ENCODE measurements at regions not wholly inside any gene's neighbourhood (a gene's known extent, or its start where the extent isn't known, plus 50 kb on each side); places are given as distances from the start of the nearest gene placed in this dataset.

GRCh38 chr12:87897662-87898061 is 131.5 kb downstream of the C12orf50 start:
- peaks cover 2% of the 10 kb centered on the region for H3K27me3 Mint-ChIP-seq (ENCODE audit: unreplicated experiment)
- H3K36me3 Mint-ChIP-seq (ENCODE audit: unreplicated experiment): no peaks in the 10 kb centered on the region
- H3K4me3 Mint-ChIP-seq (ENCODE audit: unreplicated experiment): no peak overlapping the region
- DNase-seq: no peak
- TF ChIP-seq, protein P1, sequence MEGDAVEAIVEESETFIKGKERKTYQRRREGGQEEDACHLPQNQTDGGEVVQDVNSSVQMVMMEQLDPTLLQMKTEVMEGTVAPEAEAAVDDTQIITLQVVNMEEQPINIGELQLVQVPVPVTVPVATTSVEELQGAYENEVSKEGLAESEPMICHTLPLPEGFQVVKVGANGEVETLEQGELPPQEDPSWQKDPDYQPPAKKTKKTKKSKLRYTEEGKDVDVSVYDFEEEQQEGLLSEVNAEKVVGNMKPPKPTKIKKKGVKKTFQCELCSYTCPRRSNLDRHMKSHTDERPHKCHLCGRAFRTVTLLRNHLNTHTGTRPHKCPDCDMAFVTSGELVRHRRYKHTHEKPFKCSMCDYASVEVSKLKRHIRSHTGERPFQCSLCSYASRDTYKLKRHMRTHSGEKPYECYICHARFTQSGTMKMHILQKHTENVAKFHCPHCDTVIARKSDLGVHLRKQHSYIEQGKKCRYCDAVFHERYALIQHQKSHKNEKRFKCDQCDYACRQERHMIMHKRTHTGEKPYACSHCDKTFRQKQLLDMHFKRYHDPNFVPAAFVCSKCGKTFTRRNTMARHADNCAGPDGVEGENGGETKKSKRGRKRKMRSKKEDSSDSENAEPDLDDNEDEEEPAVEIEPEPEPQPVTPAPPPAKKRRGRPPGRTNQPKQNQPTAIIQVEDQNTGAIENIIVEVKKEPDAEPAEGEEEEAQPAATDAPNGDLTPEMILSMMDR (IDR thresholded peaks at IDR 0.05; ENCODE audit: partially characterized antibody, unreplicated experiment): no peak
- no peak overlapping the region for H3K27ac Mint-ChIP-seq (ENCODE audit: unreplicated experiment)
- H3K9me3 Mint-ChIP-seq (ENCODE audit: unreplicated experiment): no peaks in the 10 kb centered on the region
- H3K4me1 Mint-ChIP-seq (ENCODE audit: low read depth, unreplicated experiment): no peaks in the 10 kb centered on the region

GRCh38 chr12:87883806-87884205 is 145.4 kb downstream of the C12orf50 start:
- no peak overlapping the region for H3K27ac Mint-ChIP-seq (ENCODE audit: unreplicated experiment)
- no peak for DNase-seq
- no peaks in the 10 kb centered on the region for H3K27me3 Mint-ChIP-seq (ENCODE audit: unreplicated experiment)
- H3K4me3 Mint-ChIP-seq (ENCODE audit: unreplicated experiment): no peak overlapping the region
- no peaks in the 10 kb centered on the region for H3K36me3 Mint-ChIP-seq (ENCODE audit: unreplicated experiment)
- TF ChIP-seq, protein P1 (IDR thresholded peaks at IDR 0.05; ENCODE audit: partially characterized antibody, unreplicated experiment): no peak
- H3K9me3 Mint-ChIP-seq (ENCODE audit: unreplicated experiment): no peaks in the 10 kb centered on the region
- no peaks in the 10 kb centered on the region for H3K4me1 Mint-ChIP-seq (ENCODE audit: low read depth, unreplicated experiment)

DNA sequence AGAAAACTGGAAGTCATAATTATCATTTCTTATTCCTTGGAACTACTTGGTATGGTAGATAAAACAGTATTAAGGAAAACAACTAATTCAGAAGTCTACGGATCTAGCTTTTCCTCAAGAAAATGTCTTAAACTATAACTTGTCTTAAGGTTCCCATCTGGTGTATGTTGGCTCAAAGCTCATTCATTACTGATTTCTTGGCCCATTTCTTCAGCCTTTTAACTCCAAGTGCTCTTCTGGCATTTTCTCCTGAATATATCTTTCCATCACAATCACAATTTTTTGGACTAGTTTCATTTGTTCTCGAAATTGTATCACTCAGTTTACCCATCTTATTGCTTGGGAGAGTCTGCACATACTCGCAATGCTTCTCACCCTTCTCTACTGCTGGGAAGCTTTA is 150.1 kb downstream of the C12orf50 start:
- Mint-ChIP-seq H3K9me3 (ENCODE audit: unreplicated experiment) (no peaks in the 10 kb centered on the region), H3K27me3 (ENCODE audit: unreplicated experiment) (no peaks in the 10 kb centered on the region), H3K36me3 (ENCODE audit: unreplicated experiment) (no peaks in the 10 kb centered on the region), H3K27ac (ENCODE audit: unreplicated experiment) (no peak overlapping the region), H3K4me1 (ENCODE audit: low read depth, unreplicated experiment) (no peaks in the 10 kb centered on the region), H3K4me3 (ENCODE audit: unreplicated experiment) (no peak overlapping the region)
- TF ChIP-seq, protein P1 (IDR thresholded peaks at IDR 0.05; ENCODE audit: partially characterized antibody, unreplicated experiment): no peak
- DNase-seq: no peak

- H3K27ac Mint-ChIP-seq (ENCODE audit: unreplicated experiment): no peak overlapping the region
- no peak overlapping the region for H3K4me3 Mint-ChIP-seq (ENCODE audit: unreplicated experiment)
- H3K36me3 Mint-ChIP-seq (ENCODE audit: unreplicated experiment): no peaks in the 10 kb centered on the region
- H3K4me1 Mint-ChIP-seq (ENCODE audit: low read depth, unreplicated experiment): peaks cover 4% of the 10 kb centered on the region
- TF ChIP-seq, protein P1 (IDR thresholded peaks at IDR 0.05; ENCODE audit: partially characterized antibody, unreplicated experiment): no peak
- peaks cover 1% of the 10 kb centered on the region for H3K27me3 Mint-ChIP-seq (ENCODE audit: unreplicated experiment)
- DNase-seq: no peak
- H3K9me3 Mint-ChIP-seq (ENCODE audit: unreplicated experiment): no peaks in the 10 kb centered on the region
Observed at GRCh38 chr12:87870493-87871460, 158.4 kb downstream of the C12orf50 start.

DNA sequence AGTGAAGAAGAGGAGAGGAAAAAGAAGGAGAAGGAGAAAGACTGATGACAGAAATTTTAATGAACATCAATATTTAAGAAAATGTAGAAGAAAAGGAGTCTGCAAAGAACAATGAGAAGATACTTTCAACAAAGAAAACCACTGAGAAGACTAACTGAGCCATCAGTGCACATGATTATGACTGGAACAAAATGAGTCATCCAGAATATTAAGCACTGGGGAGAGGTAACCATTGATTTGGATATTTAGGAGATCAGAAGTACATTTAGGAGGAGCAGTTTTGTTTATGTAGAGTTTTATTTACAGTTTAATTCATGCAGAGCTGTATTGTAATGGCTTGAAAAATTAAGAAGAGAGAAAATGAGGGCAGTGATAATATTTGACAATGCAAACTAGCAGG is 159.1 kb downstream of the C12orf50 start:
- Mint-ChIP-seq H3K9me3 (ENCODE audit: unreplicated experiment) (no peaks in the 10 kb centered on the region), H3K4me1 (ENCODE audit: low read depth, unreplicated experiment) (peaks cover 4% of the 10 kb centered on the region), H3K36me3 (ENCODE audit: unreplicated experiment) (no peaks in the 10 kb centered on the region), H3K27me3 (ENCODE audit: unreplicated experiment) (peaks cover 1% of the 10 kb centered on the region), H3K27ac (ENCODE audit: unreplicated experiment) (no peak overlapping the region), H3K4me3 (ENCODE audit: unreplicated experiment) (no peak overlapping the region)
- TF ChIP-seq, protein P1 (IDR thresholded peaks at IDR 0.05; ENCODE audit: partially characterized antibody, unreplicated experiment): no peak
- DNase-seq: no peak

Measured in glutamatergic neuron (in vitro differentiated cells).